Activated T-cell treated with anti-CD3 and anti-CD28 coated beads, Interleukin-2, amount 50 U/mL, for 72 hours (primary cell): ENCODE measurements at regions not wholly inside any gene's neighbourhood (a gene's known extent, or its start where the extent isn't known, plus 50 kb on each side); places are given as distances from the start of the nearest gene placed in this dataset.
"Not testable (repeated sequence)": the region's sequence is repeated elsewhere in the genome, so short reads cannot be mapped to it uniquely, and the experiment has no call there.

ENCODE experiments used
- ATAC-seq, 2 donors: fragments of 150-1000 bp; cut with Tn5 transposase; replicated peaks in 1 of 2; 2 replicates each; pipeline ENCODE4 v1.10.0; 2021; ENCODE audit warnings: moderate library complexity in 2 of 2, mild to moderate bottlenecking in 1 of 2
- DNase-seq, 2 donors: peaks; one replicate each; pipeline ENCODE4 v3.0.0; 2021 to 2022; ENCODE audit warnings: mixed read lengths in 1 of 2
- H3K27ac Mint-ChIP-seq: one replicate; pipeline ENCODE4 v1.8.0; 2022; ENCODE audit warnings: mild to moderate bottlenecking, moderate library complexity, mixed read lengths
- H3K27me3 Mint-ChIP-seq: one replicate; pipeline ENCODE4 v1.8.0; 2022; ENCODE audit warnings: low read depth, mixed read lengths
- H3K36me3 Mint-ChIP-seq, 2 donors: one replicate each; pipeline ENCODE4 v1.8.0; 2022; ENCODE audit warnings: mixed read lengths in 2 of 2, mild to moderate bottlenecking in 1 of 2; ENCODE audit not compliant: insufficient read depth in 2 of 2
- H3K4me1 Mint-ChIP-seq: one replicate; pipeline ENCODE4 v1.8.0; 2022; ENCODE audit warnings: low read depth, mixed read lengths
- H3K4me3 Mint-ChIP-seq, 2 donors: one replicate each; pipeline ENCODE4 v1.8.0; 2022; ENCODE audit warnings: mild to moderate bottlenecking in 2 of 2, mixed read lengths in 2 of 2, moderate library complexity in 2 of 2
- H3K9me3 Mint-ChIP-seq, 2 donors: one replicate each; pipeline ENCODE4 v1.8.0; 2022; ENCODE audit warnings: mixed read lengths in 2 of 2

- DNase-seq (no peak), ATAC-seq (no peak)
- Mint-ChIP-seq H3K27me3 (no peaks in the 10 kb centered on the region), H3K27ac (no peak overlapping the region), H3K4me3 (no peak overlapping the region), H3K9me3 (peaks cover 0 to 2% of the 10 kb centered on the region in 2 donors), H3K36me3 (no peaks in the 10 kb centered on the region), H3K4me1 (no peaks in the 10 kb centered on the region)
Measured at GRCh38 chr16:26371349-26371869, 679.6 kb downstream of the HS3ST4 start.

DNA sequence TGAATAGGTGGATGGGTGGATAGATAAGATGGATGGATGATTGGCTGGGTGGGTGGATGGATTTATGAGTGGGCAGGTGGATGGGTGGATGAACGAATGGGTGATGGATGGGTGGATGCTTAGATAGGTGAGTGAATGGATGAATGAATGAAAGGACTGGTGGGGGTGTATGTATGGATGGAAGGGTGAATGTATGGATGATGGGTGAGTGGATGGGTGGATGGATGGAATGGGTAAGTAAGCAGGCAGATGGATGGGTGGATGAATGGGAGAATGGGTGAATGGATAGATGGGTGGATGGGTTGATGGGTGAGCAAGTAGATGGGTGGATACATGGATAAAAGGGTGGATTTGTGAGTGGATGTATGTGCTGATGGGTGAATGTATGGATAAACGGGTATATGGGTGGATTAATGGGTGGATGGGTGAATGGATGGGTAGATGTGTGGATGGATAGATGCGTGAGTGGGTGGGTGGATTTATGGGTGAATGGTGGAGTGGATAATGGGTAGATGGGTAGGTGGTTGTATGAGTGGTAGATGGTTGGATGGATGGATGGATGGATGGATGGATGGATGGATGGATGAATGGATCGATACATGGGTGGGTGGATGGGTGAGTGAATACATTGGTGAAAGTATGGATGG, 682.6 kb downstream of the HS3ST4 start:
- DNase-seq (no peak), ATAC-seq (no peak)
- H3K27ac Mint-ChIP-seq, result no peak overlapping the region
- no peaks in the 10 kb centered on the region for H3K4me1 Mint-ChIP-seq
- H3K9me3 Mint-ChIP-seq, result peaks cover 0 to 2% of the 10 kb centered on the region in 2 donors
- no peaks in the 10 kb centered on the region for H3K27me3 Mint-ChIP-seq
- H3K36me3 Mint-ChIP-seq, result no peaks in the 10 kb centered on the region
- no peak overlapping the region for H3K4me3 Mint-ChIP-seq

DNA sequence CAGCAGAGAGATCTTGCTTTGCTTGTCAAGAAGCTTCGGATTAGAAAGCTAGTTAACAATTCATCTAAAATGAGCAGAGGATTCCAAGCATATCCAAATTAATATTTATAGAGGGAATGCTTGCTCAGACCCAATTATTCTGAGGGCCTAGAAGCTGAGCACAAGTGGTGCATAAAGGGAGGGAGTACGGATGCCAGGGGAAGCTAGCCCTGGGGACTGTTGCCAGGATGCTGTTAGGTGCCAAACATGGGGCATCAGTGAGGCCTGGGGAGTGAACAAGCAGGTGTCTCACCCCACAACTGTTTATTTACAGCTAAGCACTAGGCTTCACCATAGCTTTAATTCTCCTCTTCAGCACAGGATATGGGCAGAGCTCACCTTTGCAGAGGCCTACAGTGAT, 684.1 kb upstream of the C16orf82 start:
- H3K36me3 Mint-ChIP-seq, result no peaks in the 10 kb centered on the region
- ATAC-seq (no peak), DNase-seq (no peak)
- H3K27me3 Mint-ChIP-seq, result no peaks in the 10 kb centered on the region
- H3K4me1 Mint-ChIP-seq, result no peaks in the 10 kb centered on the region
- no peak overlapping the region for H3K4me3 Mint-ChIP-seq
- H3K27ac Mint-ChIP-seq, result no peak overlapping the region
- H3K9me3 Mint-ChIP-seq, result no peaks in the 10 kb centered on the region

DNA sequence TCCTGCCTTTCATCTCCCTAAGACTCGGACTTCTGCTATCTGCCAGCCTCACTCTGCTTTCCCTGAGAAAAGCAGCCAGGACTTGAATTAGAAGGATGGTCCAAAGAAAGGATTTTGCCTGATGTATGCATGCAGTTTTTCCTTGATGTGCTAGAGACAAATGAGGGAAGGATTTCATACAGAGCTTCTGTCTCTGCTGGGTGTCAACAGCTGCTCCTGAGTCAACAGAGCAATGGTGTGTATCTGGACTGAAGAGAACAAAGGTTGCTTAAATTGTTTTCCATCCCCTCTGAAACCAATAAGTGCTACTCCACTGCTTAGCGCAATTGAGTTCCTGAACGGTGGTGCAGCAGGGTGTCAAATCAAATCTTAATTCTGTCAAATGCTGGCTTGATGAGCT, 680.6 kb upstream of the C16orf82 start:
- ATAC-seq, result no peak
- no peak for DNase-seq
- H3K9me3 Mint-ChIP-seq, result no peaks in the 10 kb centered on the region
- no peaks in the 10 kb centered on the region for H3K36me3 Mint-ChIP-seq
- peaks cover 7% of the 10 kb centered on the region for H3K27me3 Mint-ChIP-seq
- no peaks in the 10 kb centered on the region for H3K4me1 Mint-ChIP-seq
- H3K4me3 Mint-ChIP-seq, result no peak overlapping the region
- H3K27ac Mint-ChIP-seq, result no peak overlapping the region

DNA sequence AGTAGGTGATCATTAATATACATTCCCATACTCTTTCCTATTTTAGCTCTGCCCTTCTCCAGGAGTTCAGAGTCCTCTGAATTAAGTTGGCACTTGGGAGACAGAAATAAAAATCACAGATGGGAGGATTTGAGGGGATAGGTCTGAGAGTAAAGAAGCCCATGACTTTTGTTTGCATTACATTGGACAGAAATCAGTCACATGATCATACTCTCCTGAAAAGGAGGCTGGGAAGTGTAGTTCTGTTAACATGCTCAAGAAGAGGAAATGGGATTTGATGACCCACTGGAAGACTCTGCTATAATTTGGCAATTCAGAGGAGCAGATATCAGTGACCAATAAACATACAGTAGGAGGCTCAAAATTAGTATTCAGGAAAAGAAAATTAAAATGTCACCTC, 674.9 kb upstream of the C16orf82 start:
- no peak for ATAC-seq
- DNase-seq, result no peak
- H3K27ac Mint-ChIP-seq, result no peak overlapping the region
- peaks cover 17% of the 10 kb centered on the region for H3K27me3 Mint-ChIP-seq
- H3K4me1 Mint-ChIP-seq, result no peaks in the 10 kb centered on the region
- no peaks in the 10 kb centered on the region for H3K36me3 Mint-ChIP-seq
- H3K4me3 Mint-ChIP-seq, result no peak overlapping the region
- H3K9me3 Mint-ChIP-seq, result peaks cover 0 to 3% of the 10 kb centered on the region in 2 donors

DNA sequence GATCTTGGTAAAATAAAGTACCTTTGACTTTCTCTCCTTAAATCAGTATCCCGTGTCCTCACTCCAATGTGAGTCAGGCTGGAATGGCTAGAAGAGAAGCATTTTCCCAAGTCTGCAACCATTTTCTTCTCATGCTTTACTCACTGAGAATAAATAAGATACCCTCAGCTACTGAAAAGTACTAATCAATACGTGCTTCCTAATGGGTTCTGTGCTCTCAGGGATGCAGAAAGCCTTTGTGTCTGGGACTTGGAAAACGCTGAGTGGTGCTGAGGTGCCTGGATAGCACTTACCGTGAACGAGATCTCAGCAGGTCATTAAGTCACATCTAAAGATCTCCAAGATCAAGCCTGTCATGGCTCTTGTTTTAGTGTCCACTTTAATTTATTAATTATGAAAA, 672.3 kb upstream of the C16orf82 start:
- ATAC-seq (no peak), DNase-seq (no peak)
- Mint-ChIP-seq H3K27me3 (peaks cover 17% of the 10 kb centered on the region), H3K4me3 (no peak overlapping the region), H3K9me3 (peaks cover 0 to 3% of the 10 kb centered on the region in 2 donors), H3K36me3 (no peaks in the 10 kb centered on the region), H3K27ac (no peak overlapping the region), H3K4me1 (no peaks in the 10 kb centered on the region)

DNA sequence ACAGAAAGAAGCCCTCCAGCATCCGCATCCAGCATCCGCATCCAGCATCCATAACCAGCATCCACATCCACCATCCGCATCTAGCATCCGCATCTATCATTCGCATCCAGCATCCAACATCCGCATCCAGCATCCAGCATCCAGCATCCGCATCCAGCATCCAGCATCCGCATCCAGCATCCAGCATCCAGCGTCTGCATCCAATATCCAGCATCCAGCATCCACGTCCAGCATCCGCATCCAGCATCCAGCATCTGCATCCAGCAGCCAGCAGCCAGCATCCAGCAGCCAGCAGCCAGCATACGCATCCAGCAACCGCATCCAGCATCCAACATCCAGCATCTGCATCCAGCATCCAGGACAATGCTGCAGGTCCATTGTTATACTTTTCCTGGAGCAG, 671.0 kb upstream of the C16orf82 start:
- Mint-ChIP-seq H3K36me3 (no peaks in the 10 kb centered on the region), H3K27me3 (peaks cover 10% of the 10 kb centered on the region)
- ATAC-seq, result no peak

DNA sequence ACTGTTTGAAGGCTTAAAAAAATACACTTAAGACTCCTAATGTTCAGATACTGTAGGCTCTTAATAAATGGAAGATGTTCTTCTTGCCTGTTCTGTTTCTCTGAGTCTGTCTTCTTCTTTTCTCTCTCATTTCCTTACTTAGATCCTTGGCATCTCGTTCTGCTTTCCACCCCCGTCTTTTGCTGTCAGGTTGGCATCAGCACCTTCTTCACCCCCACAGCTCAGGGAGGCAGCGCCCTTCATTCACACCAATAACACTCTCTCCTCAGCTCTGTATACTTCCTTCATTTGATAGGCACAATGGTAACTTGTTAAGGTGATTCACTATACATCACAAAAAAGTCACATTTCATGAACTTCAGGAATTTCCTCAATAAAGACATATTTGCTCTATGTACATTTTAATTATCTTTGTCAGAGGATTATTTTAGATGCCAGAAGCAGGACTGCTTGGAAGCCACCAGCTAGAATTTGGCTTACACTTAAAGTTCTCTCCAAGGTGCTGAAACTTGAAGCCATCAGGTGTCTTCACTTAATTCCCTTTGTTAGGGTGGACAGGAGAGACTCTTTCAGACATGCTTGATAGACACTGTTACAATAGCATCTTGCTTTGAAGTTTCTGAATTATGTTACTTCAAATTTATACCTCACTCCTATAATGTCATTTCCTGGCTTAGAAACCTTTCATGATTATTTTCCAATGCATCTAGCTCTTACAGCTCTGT, 670.1 kb upstream of the C16orf82 start:
- DNase-seq (no peak), ATAC-seq (no peak)
- peaks cover 0 to 3% of the 10 kb centered on the region in 2 donors for H3K9me3 Mint-ChIP-seq
- no peaks in the 10 kb centered on the region for H3K36me3 Mint-ChIP-seq
- no peaks in the 10 kb centered on the region for H3K4me1 Mint-ChIP-seq
- H3K4me3 Mint-ChIP-seq, result no peak overlapping the region
- H3K27ac Mint-ChIP-seq, result no peak overlapping the region
- peaks cover 6% of the 10 kb centered on the region for H3K27me3 Mint-ChIP-seq

More for the DNA sequence above, 671.0 kb upstream of the C16orf82 start:
- H3K27ac Mint-ChIP-seq, result no peak overlapping the region
- H3K4me1 Mint-ChIP-seq, result no peaks in the 10 kb centered on the region
- no peak overlapping the region for H3K4me3 Mint-ChIP-seq
- no peak for DNase-seq
- peaks cover 0 to 3% of the 10 kb centered on the region in 2 donors for H3K9me3 Mint-ChIP-seq

- H3K36me3 Mint-ChIP-seq, result peaks cover 0 to 1% of the 10 kb centered on the region in 2 donors
- H3K27ac Mint-ChIP-seq, result no peak overlapping the region
- H3K4me1 Mint-ChIP-seq, result no peaks in the 10 kb centered on the region
- H3K27me3 Mint-ChIP-seq, result no peaks in the 10 kb centered on the region
- no peak overlapping the region for H3K4me3 Mint-ChIP-seq
- H3K9me3 Mint-ChIP-seq, result peaks cover 2 to 5% of the 10 kb centered on the region in 2 donors
- DNase-seq (no peak), ATAC-seq (no peak)
Measured at GRCh38 chr16:26413780-26414179, 652.9 kb upstream of the C16orf82 start.

DNA sequence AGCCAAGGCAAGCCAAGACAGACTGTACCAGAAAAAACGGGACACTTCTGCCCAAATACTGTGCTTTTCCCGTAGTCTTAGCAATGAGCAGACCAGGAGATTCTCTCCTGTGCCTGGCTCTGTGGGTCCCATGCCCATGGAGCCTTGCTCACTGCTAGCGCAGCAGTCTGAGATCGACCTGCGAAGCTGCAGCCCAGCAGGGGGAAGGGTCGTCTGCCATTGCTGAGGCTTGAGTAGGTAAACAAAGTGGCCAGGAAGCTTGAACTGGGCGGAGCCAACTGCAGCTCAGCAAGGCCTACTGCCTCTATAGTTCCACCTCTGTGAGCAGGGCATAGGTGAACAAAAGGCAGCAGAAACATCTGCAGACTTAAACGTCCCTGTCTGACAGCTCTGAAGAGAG, 647.3 kb upstream of the C16orf82 start:
- H3K36me3 Mint-ChIP-seq, H3K4me3 Mint-ChIP-seq, H3K27ac Mint-ChIP-seq, H3K4me1 Mint-ChIP-seq, DNase-seq, ATAC-seq, H3K27me3 Mint-ChIP-seq, H3K9me3 Mint-ChIP-seq: not testable (repeated sequence)

GRCh38 chr16:26430618-26431017, 636.1 kb upstream of the C16orf82 start:
- Mint-ChIP-seq H3K27me3 (peaks cover 12% of the 10 kb centered on the region), H3K9me3 (peaks cover 2 to 3% of the 10 kb centered on the region in 2 donors), H3K36me3 (no peaks in the 10 kb centered on the region), H3K27ac (no peak overlapping the region), H3K4me3 (no peak overlapping the region), H3K4me1 (no peaks in the 10 kb centered on the region)
- DNase-seq (no peak), ATAC-seq (no peak)

GRCh38 chr16:26433807-26434206, 632.9 kb upstream of the C16orf82 start:
- Mint-ChIP-seq H3K9me3 (peaks cover 4 to 10% of the 10 kb centered on the region in 2 donors), H3K36me3 (no peaks in the 10 kb centered on the region), H3K27me3 (peaks cover 13% of the 10 kb centered on the region), H3K4me1 (no peaks in the 10 kb centered on the region), H3K27ac (no peak overlapping the region), H3K4me3 (no peak overlapping the region)
- DNase-seq, result no peak
- ATAC-seq, result no peak

GRCh38 chr16:26441178-26441577, 625.5 kb upstream of the C16orf82 start:
- no peak overlapping the region for H3K27ac Mint-ChIP-seq
- no peak for DNase-seq
- no peak for ATAC-seq
- peaks cover 5% of the 10 kb centered on the region for H3K27me3 Mint-ChIP-seq
- no peaks in the 10 kb centered on the region for H3K36me3 Mint-ChIP-seq
- H3K4me3 Mint-ChIP-seq, result no peak overlapping the region
- no peaks in the 10 kb centered on the region for H3K4me1 Mint-ChIP-seq
- H3K9me3 Mint-ChIP-seq, result peaks cover 2 to 6% of the 10 kb centered on the region in 2 donors
